ENCODE measurements at regions not wholly inside any gene's neighbourhood (a gene's known extent, or its start where the extent isn't known, plus 50 kb on each side); places are given as distances from the start of the nearest gene placed in this dataset.

DNA sequence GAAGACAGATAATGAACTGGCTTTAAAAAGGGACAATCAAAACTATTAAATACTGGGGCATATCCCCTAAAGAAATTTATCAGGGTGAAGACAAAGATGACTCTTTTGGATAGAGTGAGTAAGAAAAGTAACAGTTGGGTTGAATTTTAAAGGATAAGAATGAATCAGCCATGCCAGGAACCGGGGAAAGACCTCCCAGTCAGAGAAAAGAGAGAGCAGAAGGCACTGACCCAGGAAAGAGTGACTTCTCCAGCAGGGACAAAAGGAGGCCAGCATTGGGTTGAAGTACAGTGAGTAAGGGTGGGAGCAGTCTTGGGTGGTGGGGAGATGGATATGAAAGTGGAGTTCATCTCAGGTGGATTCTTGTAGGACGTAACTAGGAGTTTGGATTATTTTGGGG lies 516.9 kb upstream of the JAG1 start:
- no peak for DNase-seq

DNA sequence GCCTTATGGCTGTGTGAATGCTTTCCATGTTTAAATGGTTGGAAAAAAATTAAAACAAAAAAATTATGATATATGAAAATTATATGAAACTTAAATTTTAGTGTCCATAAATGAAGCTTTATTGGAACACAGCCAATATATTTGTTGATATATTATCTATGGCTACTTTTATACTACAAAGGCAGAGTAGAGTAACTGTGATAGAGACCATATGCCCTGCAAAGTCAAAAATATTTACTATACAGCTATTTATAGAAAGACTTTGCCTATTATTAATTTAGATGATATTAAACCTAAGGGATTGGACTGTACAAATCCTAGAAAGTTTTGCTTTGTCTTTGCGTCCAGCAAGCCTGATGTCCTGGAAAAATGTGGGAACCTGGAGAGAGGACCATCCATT lies 518.3 kb upstream of the JAG1 start:
- no peak for DNase-seq

DNA sequence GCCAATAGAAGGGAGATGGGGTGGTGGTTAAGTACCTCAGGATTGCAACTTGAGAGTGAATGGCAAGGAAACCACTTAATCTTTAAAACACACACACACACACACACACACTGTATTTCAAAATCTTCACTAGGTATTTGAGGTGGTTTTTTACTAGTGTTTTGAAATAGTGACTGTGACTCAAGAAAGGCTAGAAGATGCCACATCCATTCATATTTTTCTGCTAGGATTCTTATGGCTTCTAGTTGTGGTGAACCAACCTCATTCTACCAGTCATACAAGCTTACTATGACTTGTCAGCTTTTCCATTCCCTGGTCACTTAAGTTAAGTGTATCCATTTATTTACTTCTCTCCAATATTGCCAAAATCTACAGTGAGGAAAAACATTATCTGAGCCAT lies 519.4 kb upstream of the JAG1 start:
- no peak for DNase-seq

GRCh38 chr20:11195169-11195568 lies 521.4 kb upstream of the JAG1 start:
- DNase-seq = no peak

- no peak for DNase-seq
Measured at GRCh38 chr20:11195899-11196558, 522.2 kb upstream of the JAG1 start.

GRCh38 chr20:11197851-11198250 lies 524.1 kb upstream of the JAG1 start:
- DNase-seq = no peak

DNA sequence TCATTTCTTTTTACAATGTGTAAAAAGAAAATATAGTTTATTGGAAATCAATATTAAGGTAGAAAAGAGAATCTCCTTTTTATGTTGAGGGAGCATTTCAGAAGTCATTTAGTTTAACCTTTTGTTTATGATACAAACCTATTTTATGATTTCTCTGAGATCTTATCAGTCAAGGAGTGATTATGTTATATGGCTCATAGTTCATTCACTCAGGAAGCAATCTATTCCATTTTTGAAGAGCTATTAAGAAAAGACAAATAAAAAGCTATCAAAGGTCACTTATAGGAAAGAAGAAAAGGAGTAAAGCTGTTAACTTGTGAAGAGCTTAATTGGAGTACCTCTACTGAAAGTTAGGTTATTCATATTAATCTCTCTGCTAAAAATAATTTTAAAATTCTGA lies 526.6 kb upstream of the JAG1 start:
- DNase-seq = no peak

- DNase-seq = peak; percentile 6
Measured at GRCh38 chr20:11204926-11205768, 531.3 kb upstream of the JAG1 start.

GRCh38 chr20:11205769-11206362 lies 532.1 kb upstream of the JAG1 start:
- no peak for DNase-seq

- no peak for DNase-seq
Measured at GRCh38 chr20:11207749-11208502, 534.1 kb upstream of the JAG1 start.

- DNase-seq = no peak
Measured at GRCh38 chr20:11210611-11211010, 536.8 kb upstream of the JAG1 start.

DNA sequence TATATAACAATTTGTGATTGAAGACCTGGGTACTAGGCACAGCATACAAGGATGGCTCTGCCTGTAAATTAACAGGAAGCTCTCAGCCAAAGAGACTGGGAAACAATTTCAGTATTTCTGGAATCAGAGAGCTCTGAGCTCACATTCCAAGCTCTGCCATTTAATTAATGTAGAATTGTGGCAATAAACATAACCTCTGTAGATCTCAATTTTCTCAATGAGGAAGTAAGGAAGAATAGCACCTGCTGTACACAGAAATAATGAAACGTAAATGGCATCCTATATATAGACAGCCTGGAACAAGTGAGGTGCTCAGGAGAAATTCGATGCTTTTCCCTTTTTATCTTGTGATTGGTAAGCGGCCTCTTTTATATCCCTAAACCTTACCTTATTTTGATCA lies 538.5 kb upstream of the JAG1 start:
- no peak for DNase-seq

GRCh38 chr20:11212902-11213301 lies 539.1 kb upstream of the JAG1 start:
- DNase-seq = no peak

- DNase-seq = no peak
Measured at GRCh38 chr20:11214256-11214840, 540.5 kb upstream of the JAG1 start.

- DNase-seq = no peak
Measured at GRCh38 chr20:11216451-11217314, 542.9 kb upstream of the JAG1 start.

DNA sequence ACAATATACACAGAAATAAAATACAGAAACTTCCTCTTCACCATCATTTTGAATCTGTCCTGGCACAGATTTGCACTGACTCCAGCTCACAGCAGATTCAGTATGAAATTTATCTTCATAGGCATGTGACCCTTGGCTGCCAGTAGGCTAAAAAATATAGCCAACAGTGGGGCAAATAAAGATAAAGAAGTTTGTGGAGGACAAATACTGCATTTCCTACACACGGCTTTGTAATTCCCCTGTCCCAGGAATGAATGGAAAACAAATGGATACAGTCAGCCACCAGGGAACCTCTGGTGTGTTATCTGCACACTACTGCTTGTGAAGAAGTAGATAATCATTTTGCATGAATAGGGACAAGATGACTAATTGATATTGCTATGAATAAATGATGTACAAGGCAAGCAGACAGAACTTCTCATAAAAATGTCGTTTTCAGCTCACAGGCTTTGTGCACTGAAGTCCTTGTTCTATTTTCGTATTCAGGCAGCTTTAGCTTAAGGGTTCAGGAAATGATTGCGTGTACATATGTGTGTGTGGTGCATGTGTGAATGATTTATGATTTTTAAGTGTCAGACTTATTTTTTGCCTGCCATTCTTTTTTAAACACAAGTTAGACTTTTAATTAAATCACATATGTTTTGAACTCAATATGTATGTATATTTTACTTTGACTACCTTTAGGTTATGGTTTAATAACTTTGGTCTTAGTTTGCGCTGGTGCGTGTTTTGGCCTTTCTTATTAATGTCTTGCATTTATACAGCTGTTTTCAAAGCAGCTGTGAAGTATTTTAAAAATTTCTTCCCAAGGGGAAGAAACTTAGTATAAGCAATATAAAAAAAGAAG lies 543.8 kb upstream of the JAG1 start:
- DNase-seq = no peak

DNA sequence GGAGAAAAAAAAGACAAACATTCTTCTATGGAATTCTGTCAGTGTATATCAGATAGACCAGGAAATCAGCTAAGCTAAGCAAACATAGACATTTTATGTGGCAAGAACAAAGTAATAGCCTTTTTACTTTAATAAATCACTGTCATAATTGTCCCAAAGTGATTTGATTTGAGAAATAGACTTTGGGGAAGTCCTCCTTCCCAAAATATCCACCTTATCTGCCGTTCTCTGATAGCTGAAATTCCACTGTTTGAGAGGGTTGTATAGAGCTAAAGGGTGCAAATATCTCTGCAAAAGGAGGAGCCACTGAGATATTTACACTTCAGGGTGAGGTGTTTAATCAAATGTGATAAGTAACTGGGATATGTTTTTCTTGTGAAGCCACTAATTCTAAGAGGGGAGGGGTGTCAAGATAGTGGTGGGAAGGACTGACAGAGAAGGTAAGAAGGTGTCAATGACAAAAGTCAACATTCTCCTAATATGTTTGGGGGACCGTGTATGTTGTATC lies 544.4 kb upstream of the JAG1 start:
- no peak for DNase-seq

DNA sequence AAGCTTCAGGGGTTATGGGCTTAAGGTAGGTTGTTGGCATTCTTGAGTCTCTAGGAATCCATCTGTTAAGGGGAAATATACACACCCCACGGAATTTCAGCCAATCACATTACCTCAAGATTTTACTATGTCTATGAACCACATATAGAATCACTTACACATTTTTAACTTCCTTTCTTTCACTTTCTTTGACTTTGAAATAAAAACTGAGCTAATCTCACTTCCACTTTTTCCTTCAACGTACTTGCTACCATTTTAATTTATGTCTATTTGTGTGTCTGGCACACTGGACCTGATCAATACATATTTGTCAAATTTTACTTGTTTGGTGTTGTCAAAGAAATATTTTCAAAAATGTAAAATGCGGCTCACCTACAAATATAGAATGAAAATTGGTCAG lies 545.4 kb upstream of the JAG1 start:
- no peak for DNase-seq

DNA sequence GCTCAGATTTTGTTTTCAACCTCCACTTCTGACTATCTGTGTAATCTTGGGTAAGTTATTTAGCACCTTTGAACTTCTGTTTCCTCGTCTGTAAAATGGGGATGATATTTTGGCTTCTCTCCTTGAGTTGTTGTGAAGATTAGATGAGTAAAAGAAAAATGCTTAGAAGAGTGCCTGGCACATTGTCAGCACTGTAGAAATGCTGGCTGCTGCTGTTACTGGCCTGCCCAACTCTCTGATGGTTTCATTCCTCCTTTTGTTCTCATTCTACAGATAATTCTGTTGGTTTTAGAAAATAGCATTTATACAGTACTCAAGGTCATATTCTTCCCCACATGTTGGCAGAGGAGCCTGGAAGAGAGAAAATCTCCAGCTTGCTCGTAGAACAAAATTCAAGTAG lies 547.2 kb upstream of the JAG1 start:
- no peak for DNase-seq

GRCh38 chr20:11222243-11222642 lies 548.4 kb upstream of the JAG1 start:
- no peak for DNase-seq

DNA sequence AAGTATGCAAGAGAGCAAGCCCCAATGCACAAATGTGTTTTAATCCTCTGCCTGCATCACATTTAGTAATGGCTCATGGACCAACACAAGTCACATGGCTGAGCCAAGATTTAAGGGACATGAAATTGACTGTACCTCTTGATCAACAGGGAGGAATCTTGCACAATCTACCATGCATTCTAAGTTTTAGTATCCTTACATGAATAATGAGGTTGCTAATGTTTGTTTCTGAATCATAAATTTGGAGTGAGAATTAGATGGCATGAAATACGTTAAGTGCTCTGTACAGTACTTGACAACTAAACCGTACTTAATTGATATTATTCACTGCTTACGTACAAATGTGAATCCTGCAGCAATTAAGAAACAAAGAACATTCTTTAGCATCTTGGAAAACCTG lies 553.8 kb upstream of the JAG1 start:
- DNase-seq = no peak

All from NCI-H2029 treated with DMSO at 0.1 percent for 48 hours (cell line).